Calu3 (cell line): ENCODE measurements at regions not wholly inside any gene's neighbourhood (a gene's known extent, or its start where the extent isn't known, plus 50 kb on each side); places are given as distances from the start of the nearest gene placed in this dataset.

Source experiments
- BruUV-seq: library from RNA; stranded (reverse); fragments of 400-500 nt; replicated peaks from 2 replicates; lab custom pipeline; 2021; lab: Mats Ljungman, UMichigan
- CTCF ChIA-PET: fragments of 300-600 bp; sonication (Branson Sonifier 250); formaldehyde crosslinking; loops from one replicate; lab custom pipeline; 2022; ENCODE audit warnings: antibody characterized with exemption; lab: Charles Lee
- DNase-seq: peaks from one replicate; pipeline ENCODE4 v3.0.0; 2022
- H3K27ac Mint-ChIP-seq: one replicate; pipeline ENCODE4 v1.8.0; 2022; ENCODE audit warnings: mixed read lengths; ENCODE audit not compliant: unreplicated experiment
- H3K27me3 Mint-ChIP-seq: one replicate; pipeline ENCODE4 v1.8.0; 2022; ENCODE audit warnings: mixed read lengths; ENCODE audit not compliant: unreplicated experiment
- H3K36me3 Mint-ChIP-seq: one replicate; pipeline ENCODE4 v1.8.0; 2022; ENCODE audit warnings: mild to moderate bottlenecking, moderate library complexity, mixed read lengths; ENCODE audit not compliant: insufficient read depth, unreplicated experiment
- H3K4me1 Mint-ChIP-seq: one replicate; pipeline ENCODE4 v1.8.0; 2022; ENCODE audit warnings: mild to moderate bottlenecking, low read depth, mixed read lengths; ENCODE audit not compliant: unreplicated experiment
- H3K4me3 Mint-ChIP-seq: one replicate; pipeline ENCODE4 v1.8.0; 2022; ENCODE audit warnings: mild to moderate bottlenecking, low read depth, moderate library complexity, mixed read lengths; ENCODE audit not compliant: unreplicated experiment
- H3K9me3 Mint-ChIP-seq: one replicate; pipeline ENCODE4 v1.8.0; 2022; ENCODE audit warnings: low read depth, mixed read lengths; ENCODE audit not compliant: unreplicated experiment
- intact Hi-C: fragments of 100-400 bp; cut with micrococcal nuclease; formaldehyde crosslinking; loops from one replicate; pipeline ENCODE4 v1.10.0; 2022; ENCODE audit not compliant: unreplicated experiment
- TF ChIP-seq, protein P1 (sequence below): fragments of 200-600 bp; IDR thresholded peaks from one replicate; pipeline ENCODE4 v1.8.0; 2022; ENCODE audit warnings: antibody characterized with exemption; ENCODE audit not compliant: unreplicated experiment

DNA sequence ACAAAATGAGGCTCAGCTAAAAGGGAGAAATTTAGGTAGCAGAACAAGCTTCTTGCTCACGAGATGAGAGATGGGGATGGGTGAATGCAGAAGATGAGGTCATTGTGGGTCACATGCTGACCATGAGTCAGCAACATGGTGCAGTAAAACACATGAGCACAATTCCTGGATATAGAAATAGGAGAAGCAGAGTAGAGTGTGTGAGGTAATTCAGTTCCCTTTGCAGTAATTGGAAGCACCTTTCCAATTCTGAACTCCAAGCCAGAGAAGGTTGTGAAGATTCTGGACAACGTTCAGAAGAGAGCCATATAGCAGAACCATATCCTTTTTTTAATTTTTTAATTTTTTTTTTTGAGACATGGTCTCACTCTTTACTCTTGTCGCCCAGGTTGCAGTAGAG, 62.0 kb upstream of the LMNTD1 start:
- H3K9me3 Mint-ChIP-seq = no peaks in the 10 kb centered on the region
- no peaks in the 10 kb centered on the region for H3K36me3 Mint-ChIP-seq
- no peak overlapping the region for H3K27ac Mint-ChIP-seq
- H3K27me3 Mint-ChIP-seq = peaks cover 14% of the 10 kb centered on the region
- DNase-seq = no peak
- H3K4me1 Mint-ChIP-seq = peaks cover 7% of the 10 kb centered on the region
- intact Hi-C loops = no loop called here
- CTCF ChIA-PET = no interaction called here
- BruUV-seq = no TSS peak
- H3K4me3 Mint-ChIP-seq = no peak overlapping the region
- TF ChIP-seq, protein P1, sequence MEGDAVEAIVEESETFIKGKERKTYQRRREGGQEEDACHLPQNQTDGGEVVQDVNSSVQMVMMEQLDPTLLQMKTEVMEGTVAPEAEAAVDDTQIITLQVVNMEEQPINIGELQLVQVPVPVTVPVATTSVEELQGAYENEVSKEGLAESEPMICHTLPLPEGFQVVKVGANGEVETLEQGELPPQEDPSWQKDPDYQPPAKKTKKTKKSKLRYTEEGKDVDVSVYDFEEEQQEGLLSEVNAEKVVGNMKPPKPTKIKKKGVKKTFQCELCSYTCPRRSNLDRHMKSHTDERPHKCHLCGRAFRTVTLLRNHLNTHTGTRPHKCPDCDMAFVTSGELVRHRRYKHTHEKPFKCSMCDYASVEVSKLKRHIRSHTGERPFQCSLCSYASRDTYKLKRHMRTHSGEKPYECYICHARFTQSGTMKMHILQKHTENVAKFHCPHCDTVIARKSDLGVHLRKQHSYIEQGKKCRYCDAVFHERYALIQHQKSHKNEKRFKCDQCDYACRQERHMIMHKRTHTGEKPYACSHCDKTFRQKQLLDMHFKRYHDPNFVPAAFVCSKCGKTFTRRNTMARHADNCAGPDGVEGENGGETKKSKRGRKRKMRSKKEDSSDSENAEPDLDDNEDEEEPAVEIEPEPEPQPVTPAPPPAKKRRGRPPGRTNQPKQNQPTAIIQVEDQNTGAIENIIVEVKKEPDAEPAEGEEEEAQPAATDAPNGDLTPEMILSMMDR = no peak

DNA sequence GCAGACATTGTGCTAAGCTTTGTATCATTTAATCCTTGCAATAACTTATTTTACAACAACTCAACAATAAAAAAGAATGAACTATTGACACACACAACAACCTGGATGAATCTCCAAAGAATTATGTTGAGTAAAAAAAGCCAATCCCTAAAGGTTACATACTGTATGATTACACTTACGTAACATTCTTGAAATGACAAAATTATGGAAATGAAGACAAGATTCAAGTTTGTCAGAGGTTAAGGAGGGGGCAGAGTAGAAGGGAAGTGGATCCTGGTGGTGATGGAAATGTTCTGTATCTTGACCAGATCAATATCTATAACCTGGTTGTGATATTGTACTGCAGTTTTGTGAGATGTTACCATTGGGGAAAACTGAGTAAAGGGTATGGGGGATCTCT, 63.2 kb upstream of the LMNTD1 start:
- TF ChIP-seq, protein P1 = no peak
- Mint-ChIP-seq H3K9me3 (no peaks in the 10 kb centered on the region), H3K4me1 (peaks cover 7% of the 10 kb centered on the region), H3K4me3 (no peak overlapping the region), H3K27ac (no peak overlapping the region), H3K36me3 (no peaks in the 10 kb centered on the region), H3K27me3 (peaks cover 2% of the 10 kb centered on the region)
- BruUV-seq = no TSS peak
- no peak for DNase-seq
- intact Hi-C loops = no loop called here
- CTCF ChIA-PET = interaction anchor here (0.5 to 0.6 kb wide), 2 partner anchors 23 to 447 kb away, joined by 3 to 5 read pairs; no protein-coding TSS in a partner anchor

DNA sequence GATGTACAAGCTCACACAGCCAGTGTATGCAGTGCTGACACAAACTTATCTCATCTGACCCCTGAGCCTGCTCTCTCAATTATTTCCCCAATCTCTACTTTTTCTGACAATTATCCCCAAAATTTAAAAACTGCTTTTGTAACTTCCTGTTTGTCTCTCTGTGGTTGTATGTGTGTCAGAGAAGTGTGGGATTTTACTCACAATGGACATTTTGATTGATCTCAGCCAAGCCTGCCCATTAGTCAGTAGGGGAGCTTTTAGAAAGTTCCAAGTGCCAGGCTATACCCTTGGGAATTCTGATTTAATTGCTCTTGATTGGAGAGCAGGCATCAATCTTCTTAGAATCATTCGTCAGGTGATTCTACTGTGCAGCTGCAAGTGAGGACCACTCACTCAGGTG, 64.9 kb upstream of the LMNTD1 start:
- BruUV-seq = no TSS peak
- Mint-ChIP-seq H3K4me3 (no peak overlapping the region), H3K9me3 (no peaks in the 10 kb centered on the region), H3K27ac (no peak overlapping the region), H3K36me3 (no peaks in the 10 kb centered on the region), H3K4me1 (peaks cover 7% of the 10 kb centered on the region), H3K27me3 (no peaks in the 10 kb centered on the region)
- DNase-seq = no peak
- intact Hi-C loops = no loop called here
- TF ChIP-seq, protein P1 = no peak
- CTCF ChIA-PET = no interaction called here

DNA sequence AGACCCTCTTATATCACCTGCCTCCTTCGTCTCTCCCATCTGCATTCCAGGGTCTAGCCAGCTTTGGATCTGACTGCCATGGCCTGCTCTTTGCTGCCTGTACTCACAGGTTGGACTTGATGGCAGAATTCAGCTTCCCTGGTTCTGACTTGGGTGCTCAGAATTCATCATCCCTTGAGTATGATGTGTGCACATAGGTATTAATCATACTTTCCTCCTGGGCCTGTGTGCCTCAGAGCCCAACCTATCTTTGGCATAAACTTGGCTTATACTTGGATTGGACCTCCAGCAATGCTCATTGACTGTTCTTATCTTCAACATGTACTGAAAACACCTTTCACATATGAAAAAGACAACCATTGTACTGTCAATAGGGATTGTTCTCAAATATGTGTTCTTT, 70.7 kb upstream of the LMNTD1 start:
- Mint-ChIP-seq H3K4me3 (no peak overlapping the region), H3K27ac (no peak overlapping the region), H3K9me3 (no peaks in the 10 kb centered on the region), H3K36me3 (no peaks in the 10 kb centered on the region), H3K27me3 (no peaks in the 10 kb centered on the region), H3K4me1 (no peaks in the 10 kb centered on the region)
- no TSS peak for BruUV-seq
- DNase-seq = no peak
- intact Hi-C loops = no loop called here
- TF ChIP-seq, protein P1 = no peak
- CTCF ChIA-PET = no interaction called here
